DND-41 (cell line): ENCODE measurements at regions not wholly inside any gene's neighbourhood (a gene's known extent, or its start where the extent isn't known, plus 50 kb on each side); places are given as distances from the start of the nearest gene placed in this dataset.

Experiments
- CTCF ChIP-seq: IDR thresholded peaks from 2 replicates; pipeline ENCODE4 v1.5.1; 2012; ENCODE audit warnings: borderline replicate concordance, low read length, moderate library complexity, mild to moderate bottlenecking; ENCODE audit not compliant: poor library complexity, severe bottlenecking; ENCODE audit errors: extremely low read depth
- EZH2 ChIP-seq: IDR thresholded peaks from 3 replicates; pipeline ENCODE4 v1.6.1; 2012; ENCODE audit warnings: borderline replicate concordance, low read depth, mild to moderate bottlenecking, moderate library complexity, low read length, inconsistent platforms; ENCODE audit not compliant: severe bottlenecking

- TF ChIP-seq CTCF, result no peak
- TF ChIP-seq EZH2, result no peak
Measured at GRCh38 chr10:46223626-46224413, 63.0 kb upstream of the ANTXRL start.
